Spinal cord (tissue), 9 donors: ENCODE measurements at regions not wholly inside any gene's neighbourhood (a gene's known extent, or its start where the extent isn't known, plus 50 kb on each side); places are given as distances from the start of the nearest gene placed in this dataset.
A peak's percentile ranks its signal among the peaks of the same experiment; 100 is the strongest.

ENCODE experiments used
- DNase-seq, 6 donors: peaks; one replicate each; pipeline versions ENCODE4 v3.0.0 to v3.0.0-alpha.2; 2013 to 2015; ENCODE audit warnings: low spot score in 6 of 6, low read depth in 4 of 6
- H3K27ac ChIP-seq: one replicate; pipeline ENCODE4 v1.5.1; 2013; ENCODE audit warnings: low read depth, low read length, control low read depth
- H3K27me3 ChIP-seq: one replicate; pipeline ENCODE4 v1.6.1; 2013; ENCODE audit warnings: low read length; ENCODE audit not compliant: control insufficient read depth, insufficient read depth
- H3K36me3 ChIP-seq: one replicate; pipeline ENCODE4 v1.6.1; 2013; ENCODE audit warnings: low read length; ENCODE audit not compliant: control insufficient read depth, insufficient read depth
- H3K4me1 ChIP-seq: one replicate; pipeline ENCODE4 v1.6.1; 2013; ENCODE audit warnings: low read length; ENCODE audit not compliant: control insufficient read depth, insufficient read depth
- H3K4me3 ChIP-seq: one replicate; pipeline ENCODE4 v1.5.1; 2013; ENCODE audit warnings: low read depth, low read length, control low read depth
- H3K9me3 ChIP-seq: one replicate; pipeline ENCODE4 v1.6.1; 2013; ENCODE audit warnings: low read length; ENCODE audit not compliant: control insufficient read depth, insufficient read depth
- WGBS: methylation state at CpG from one replicate; pipeline ENCODE4 v1.1.5; 2013; ENCODE audit warnings: missing lambda C conversion rate; ENCODE audit not compliant: insufficient coverage; 5-methylcytosine and 5-hydroxymethylcytosine counted together
- donor health status: healthy.

GRCh38 chr5:3518576-3518975, 77.1 kb upstream of the IRX1 start:
- no peak overlapping the region for H3K27ac ChIP-seq
- 93% methylated on average over 8 of the region's 9 CpGs for WGBS
- peaks cover 2% of the 10 kb centered on the region for H3K27me3 ChIP-seq
- no peaks in the 10 kb centered on the region for H3K9me3 ChIP-seq
- no peak overlapping the region for H3K4me3 ChIP-seq
- H3K36me3 ChIP-seq: no peaks in the 10 kb centered on the region
- no peak for DNase-seq
- H3K4me1 ChIP-seq: no peaks in the 10 kb centered on the region

- Histone ChIP-seq H3K36me3 (no peaks in the 10 kb centered on the region), H3K27me3 (peaks cover 2% of the 10 kb centered on the region), H3K4me3 (no peak overlapping the region), H3K27ac (no peak overlapping the region), H3K9me3 (no peaks in the 10 kb centered on the region), H3K4me1 (no peaks in the 10 kb centered on the region)
- peak in 1 of 6 donors; percentile 57 for DNase-seq
- WGBS: 87% methylated on average over 3 of the region's 11 CpGs
Measured at GRCh38 chr5:3518051-3518450, 77.6 kb upstream of the IRX1 start.

GRCh38 chr5:3517348-3517747, 78.3 kb upstream of the IRX1 start:
- Histone ChIP-seq H3K27ac (peak overlapping the region; percentile 52), H3K4me3 (no peak overlapping the region), H3K27me3 (peaks cover 2% of the 10 kb centered on the region), H3K36me3 (no peaks in the 10 kb centered on the region), H3K4me1 (no peaks in the 10 kb centered on the region), H3K9me3 (no peaks in the 10 kb centered on the region)
- peak in 1 of 6 donors; percentile 10 for DNase-seq
- WGBS: 30% methylated on average over 6 of the region's 9 CpGs

- 65% methylated on average over 3 of the region's 13 CpGs for WGBS
- peak in 4 of 6 donors; percentile 19 to 95 (median 30) for DNase-seq
- Histone ChIP-seq H3K4me1 (no peaks in the 10 kb centered on the region), H3K9me3 (peaks cover 5% of the 10 kb centered on the region), H3K27ac (no peak overlapping the region), H3K36me3 (no peaks in the 10 kb centered on the region), H3K27me3 (peaks cover 2% of the 10 kb centered on the region), H3K4me3 (no peak overlapping the region)
Measured at GRCh38 chr5:3512361-3513095, 83.1 kb upstream of the IRX1 start.

GRCh38 chr5:3511934-3512333, 83.7 kb upstream of the IRX1 start:
- H3K4me1 ChIP-seq: no peaks in the 10 kb centered on the region
- no peaks in the 10 kb centered on the region for H3K36me3 ChIP-seq
- peaks cover 5% of the 10 kb centered on the region for H3K9me3 ChIP-seq
- H3K27me3 ChIP-seq: peaks cover 2% of the 10 kb centered on the region
- no peak overlapping the region for H3K27ac ChIP-seq
- DNase-seq: peak in 1 of 6 donors; percentile 24
- WGBS: no CpG with 5 or more reads among the region's 7 CpGs
- H3K4me3 ChIP-seq: no peak overlapping the region

- Histone ChIP-seq H3K36me3 (no peaks in the 10 kb centered on the region), H3K27me3 (peaks cover 2% of the 10 kb centered on the region), H3K4me1 (no peaks in the 10 kb centered on the region), H3K4me3 (no peak overlapping the region), H3K9me3 (peaks cover 5% of the 10 kb centered on the region), H3K27ac (no peak overlapping the region)
- 85% methylated on average over 4 of the region's 9 CpGs for WGBS
- peak in 1 of 6 donors; percentile 28 for DNase-seq
Measured at GRCh38 chr5:3511519-3511918, 84.1 kb upstream of the IRX1 start.

GRCh38 chr5:3510642-3511417, 84.8 kb upstream of the IRX1 start:
- 74% methylated on average over 11 of the region's 18 CpGs for WGBS
- Histone ChIP-seq H3K9me3 (peaks cover 5% of the 10 kb centered on the region), H3K4me1 (no peaks in the 10 kb centered on the region), H3K36me3 (no peaks in the 10 kb centered on the region), H3K27me3 (no peaks in the 10 kb centered on the region), H3K4me3 (no peak overlapping the region), H3K27ac (no peak overlapping the region)
- DNase-seq: no peak

- Histone ChIP-seq H3K27ac (no peak overlapping the region), H3K9me3 (peaks cover 5% of the 10 kb centered on the region), H3K27me3 (no peaks in the 10 kb centered on the region), H3K4me1 (no peaks in the 10 kb centered on the region), H3K36me3 (no peaks in the 10 kb centered on the region), H3K4me3 (no peak overlapping the region)
- no CpG with 5 or more reads among the region's 3 CpGs for WGBS
- DNase-seq: no peak
Measured at GRCh38 chr5:3509290-3509689, 86.3 kb upstream of the IRX1 start.

- Histone ChIP-seq H3K27me3 (no peaks in the 10 kb centered on the region), H3K27ac (no peak overlapping the region), H3K36me3 (no peaks in the 10 kb centered on the region), H3K4me1 (no peaks in the 10 kb centered on the region), H3K4me3 (no peak overlapping the region), H3K9me3 (peaks cover 5% of the 10 kb centered on the region)
- WGBS: no CpG with 5 or more reads among the region's 3 CpGs
- no peak for DNase-seq
Measured at GRCh38 chr5:3508395-3508794, 87.2 kb upstream of the IRX1 start.
